ENCODE measurements at regions not wholly inside any gene's neighbourhood (a gene's known extent, or its start where the extent isn't known, plus 50 kb on each side); places are given as distances from the start of the nearest gene placed in this dataset.

GRCh38 chr15:87489902-87490665 is 766.5 kb downstream of the NTRK3 start:
- DNase-seq (ENCODE audit: low spot score), result no peak
- TF ChIP-seq, protein P1, sequence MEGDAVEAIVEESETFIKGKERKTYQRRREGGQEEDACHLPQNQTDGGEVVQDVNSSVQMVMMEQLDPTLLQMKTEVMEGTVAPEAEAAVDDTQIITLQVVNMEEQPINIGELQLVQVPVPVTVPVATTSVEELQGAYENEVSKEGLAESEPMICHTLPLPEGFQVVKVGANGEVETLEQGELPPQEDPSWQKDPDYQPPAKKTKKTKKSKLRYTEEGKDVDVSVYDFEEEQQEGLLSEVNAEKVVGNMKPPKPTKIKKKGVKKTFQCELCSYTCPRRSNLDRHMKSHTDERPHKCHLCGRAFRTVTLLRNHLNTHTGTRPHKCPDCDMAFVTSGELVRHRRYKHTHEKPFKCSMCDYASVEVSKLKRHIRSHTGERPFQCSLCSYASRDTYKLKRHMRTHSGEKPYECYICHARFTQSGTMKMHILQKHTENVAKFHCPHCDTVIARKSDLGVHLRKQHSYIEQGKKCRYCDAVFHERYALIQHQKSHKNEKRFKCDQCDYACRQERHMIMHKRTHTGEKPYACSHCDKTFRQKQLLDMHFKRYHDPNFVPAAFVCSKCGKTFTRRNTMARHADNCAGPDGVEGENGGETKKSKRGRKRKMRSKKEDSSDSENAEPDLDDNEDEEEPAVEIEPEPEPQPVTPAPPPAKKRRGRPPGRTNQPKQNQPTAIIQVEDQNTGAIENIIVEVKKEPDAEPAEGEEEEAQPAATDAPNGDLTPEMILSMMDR (IDR thresholded peaks at IDR 0.05; ENCODE audit: extremely low read depth, insufficient read depth, missing control alignments), result no peak
- in situ Hi-C loops (cut with MboI; ENCODE audit: low pct_unique_long_range_greater_than_20kb, low sequenced_read_pairs, unreplicated experiment), result no loop called here

GRCh38 chr15:87489456-87489855 is 767.1 kb downstream of the NTRK3 start:
- in situ Hi-C loops (cut with MboI; ENCODE audit: low pct_unique_long_range_greater_than_20kb, low sequenced_read_pairs, unreplicated experiment), result no loop called here
- TF ChIP-seq, protein P1 (IDR thresholded peaks at IDR 0.05; ENCODE audit: extremely low read depth, insufficient read depth, missing control alignments), result no peak
- DNase-seq (ENCODE audit: low spot score), result no peak

GRCh38 chr15:87487484-87487883 is 769.1 kb downstream of the NTRK3 start:
- TF ChIP-seq, protein P1 (IDR thresholded peaks at IDR 0.05; ENCODE audit: extremely low read depth, insufficient read depth, missing control alignments), result no peak
- in situ Hi-C loops (cut with MboI; ENCODE audit: low pct_unique_long_range_greater_than_20kb, low sequenced_read_pairs, unreplicated experiment), result no loop called here
- DNase-seq (ENCODE audit: low spot score), result no peak

DNA sequence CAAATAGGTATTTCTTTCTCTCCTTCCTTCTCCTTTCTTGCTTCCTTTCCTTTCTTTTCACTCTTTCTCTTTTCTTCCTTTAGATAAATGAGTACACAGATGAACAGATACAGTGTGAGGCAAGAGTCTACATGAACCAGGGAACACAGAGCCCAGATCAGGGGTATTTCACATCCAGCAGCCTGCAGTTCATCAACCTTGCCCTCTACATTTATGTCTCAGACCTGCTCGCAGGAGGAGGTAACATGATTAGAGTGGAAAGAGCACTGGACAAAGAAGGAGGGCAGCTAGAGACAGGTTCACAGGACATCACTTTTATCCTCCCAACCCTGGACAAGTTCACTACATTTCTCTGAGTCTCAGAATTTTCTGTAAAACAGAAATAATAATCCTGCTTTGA is 773.1 kb downstream of the NTRK3 start:
- in situ Hi-C loops (cut with MboI; ENCODE audit: low pct_unique_long_range_greater_than_20kb, low sequenced_read_pairs, unreplicated experiment), result no loop called here

DNA sequence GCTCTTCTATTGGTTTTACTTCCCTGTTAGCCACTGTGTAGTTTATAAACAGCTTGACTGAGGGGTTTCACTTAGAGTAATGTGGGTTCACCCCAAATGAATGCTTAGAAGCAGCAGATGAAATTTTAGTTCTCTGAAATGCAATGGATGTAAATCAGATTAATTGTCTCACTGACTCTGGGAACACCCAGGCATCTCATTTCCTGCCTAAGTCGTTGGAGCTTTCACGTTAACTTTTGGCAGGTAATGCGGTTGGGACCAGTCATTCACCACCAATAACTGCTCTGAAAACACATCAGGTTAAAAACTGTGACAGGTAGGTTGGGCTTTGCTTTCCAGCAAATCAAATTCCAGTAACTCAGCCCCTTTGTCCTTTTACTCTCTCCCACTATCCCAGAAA is 775.4 kb downstream of the NTRK3 start:
- no peak for DNase-seq (ENCODE audit: low spot score)
- in situ Hi-C loops (cut with MboI; ENCODE audit: low pct_unique_long_range_greater_than_20kb, low sequenced_read_pairs, unreplicated experiment), result no loop called here
- TF ChIP-seq, protein P1 (IDR thresholded peaks at IDR 0.05; ENCODE audit: extremely low read depth, insufficient read depth, missing control alignments), result no peak

More for the DNA sequence above, 773.1 kb downstream of the NTRK3 start:
- TF ChIP-seq, protein P1 (IDR thresholded peaks at IDR 0.05; ENCODE audit: extremely low read depth, insufficient read depth, missing control alignments), result no peak
- DNase-seq (ENCODE audit: low spot score), result no peak

GRCh38 chr15:87478687-87479072 is 777.9 kb downstream of the NTRK3 start:
- DNase-seq (ENCODE audit: low spot score), result no peak
- in situ Hi-C loops (cut with MboI; ENCODE audit: low pct_unique_long_range_greater_than_20kb, low sequenced_read_pairs, unreplicated experiment), result no loop called here
- TF ChIP-seq, protein P1 (IDR thresholded peaks at IDR 0.05; ENCODE audit: extremely low read depth, insufficient read depth, missing control alignments), result no peak
